WERI-Rb-1 (cell line): ENCODE measurements at regions not wholly inside any gene's neighbourhood (a gene's known extent, or its start where the extent isn't known, plus 50 kb on each side); places are given as distances from the start of the nearest gene placed in this dataset.

Source experiments
- DNase-seq: peaks from one replicate; pipeline ENCODE4 v3.0.0-alpha.2; 2020
- H3K27ac ChIP-seq: fragments of 250-450 bp; sonication (Bioruptor Pico); 2 replicates; pipeline ENCODE4 v1.5.1; 2020; ENCODE audit warnings: mild to moderate bottlenecking, moderate library complexity
- H3K27me3 ChIP-seq: fragments of 250-450 bp; sonication (Bioruptor Pico); 2 replicates; pipeline ENCODE4 v1.5.1; 2021; ENCODE audit warnings: mild to moderate bottlenecking, low read depth, moderate library complexity; ENCODE audit not compliant: insufficient read depth, severe bottlenecking
- H3K36me3 ChIP-seq: fragments of 250-450 bp; sonication (Bioruptor Pico); 2 replicates; pipeline ENCODE4 v1.5.1; 2020; ENCODE audit warnings: mild to moderate bottlenecking, moderate library complexity
- H3K4me3 ChIP-seq: 2 replicates; pipeline ENCODE4 v1.5.1; 2011; ENCODE audit warnings: low read depth, mild to moderate bottlenecking, control low read depth, low read length
- H3K9me3 ChIP-seq: fragments of 250-450 bp; sonication (Bioruptor Pico); 2 replicates; pipeline ENCODE4 v1.5.1; 2021; ENCODE audit warnings: mild to moderate bottlenecking, moderate library complexity; ENCODE audit not compliant: severe bottlenecking
- TF ChIP-seq, protein P1 (sequence below): IDR thresholded peaks from 2 replicates; pipeline ENCODE4 v1.5.1; 2011; ENCODE audit warnings: low read depth, mild to moderate bottlenecking, control low read depth, inconsistent platforms, low read length

DNA sequence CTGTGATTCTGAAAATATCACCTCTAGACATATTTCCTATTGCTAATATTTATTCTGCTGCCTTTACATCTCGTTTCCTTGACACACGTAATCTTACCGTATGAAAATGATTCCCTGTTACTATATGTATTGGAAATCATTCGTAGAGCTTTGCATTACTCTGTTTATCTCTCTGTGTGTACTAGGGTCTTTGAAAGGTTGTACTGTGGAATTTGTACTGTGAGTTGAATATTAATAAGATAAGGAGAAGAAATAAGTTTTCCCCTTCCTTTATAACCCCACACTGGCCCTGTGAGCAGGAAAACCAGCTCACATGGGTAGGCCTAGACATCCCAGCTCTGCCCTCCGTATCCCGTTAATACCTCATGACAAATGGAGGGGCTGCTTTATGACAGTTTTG is 354.9 kb downstream of the KLF5 start:
- Histone ChIP-seq H3K36me3 (no peaks in the 10 kb centered on the region), H3K27ac (no peak overlapping the region), H3K9me3 (no peaks in the 10 kb centered on the region), H3K4me3 (no peak overlapping the region), H3K27me3 (no peaks in the 10 kb centered on the region)
- no peak for DNase-seq
- TF ChIP-seq, protein P1, sequence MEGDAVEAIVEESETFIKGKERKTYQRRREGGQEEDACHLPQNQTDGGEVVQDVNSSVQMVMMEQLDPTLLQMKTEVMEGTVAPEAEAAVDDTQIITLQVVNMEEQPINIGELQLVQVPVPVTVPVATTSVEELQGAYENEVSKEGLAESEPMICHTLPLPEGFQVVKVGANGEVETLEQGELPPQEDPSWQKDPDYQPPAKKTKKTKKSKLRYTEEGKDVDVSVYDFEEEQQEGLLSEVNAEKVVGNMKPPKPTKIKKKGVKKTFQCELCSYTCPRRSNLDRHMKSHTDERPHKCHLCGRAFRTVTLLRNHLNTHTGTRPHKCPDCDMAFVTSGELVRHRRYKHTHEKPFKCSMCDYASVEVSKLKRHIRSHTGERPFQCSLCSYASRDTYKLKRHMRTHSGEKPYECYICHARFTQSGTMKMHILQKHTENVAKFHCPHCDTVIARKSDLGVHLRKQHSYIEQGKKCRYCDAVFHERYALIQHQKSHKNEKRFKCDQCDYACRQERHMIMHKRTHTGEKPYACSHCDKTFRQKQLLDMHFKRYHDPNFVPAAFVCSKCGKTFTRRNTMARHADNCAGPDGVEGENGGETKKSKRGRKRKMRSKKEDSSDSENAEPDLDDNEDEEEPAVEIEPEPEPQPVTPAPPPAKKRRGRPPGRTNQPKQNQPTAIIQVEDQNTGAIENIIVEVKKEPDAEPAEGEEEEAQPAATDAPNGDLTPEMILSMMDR = no peak

DNA sequence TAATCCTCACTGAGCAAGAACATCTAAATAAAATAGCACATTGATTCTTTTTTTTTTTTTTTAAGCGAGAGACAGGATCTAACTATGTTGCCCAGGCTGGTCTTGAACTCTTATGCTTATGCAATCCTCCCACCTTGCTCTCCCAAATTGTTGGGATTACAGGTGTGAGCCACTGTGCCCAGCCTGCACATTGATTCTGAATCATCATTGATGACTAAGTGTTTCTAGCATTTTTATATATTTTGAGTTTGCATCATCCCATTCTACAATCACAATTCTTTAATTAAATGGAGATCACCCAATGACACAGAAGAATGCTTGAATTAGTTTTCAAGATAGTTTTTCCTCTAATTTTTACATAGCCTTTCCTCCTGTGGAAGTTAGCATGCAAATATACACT is 354.1 kb downstream of the KLF5 start:
- TF ChIP-seq, protein P1 = no peak
- H3K27me3 ChIP-seq = no peaks in the 10 kb centered on the region
- DNase-seq = no peak
- no peak overlapping the region for H3K4me3 ChIP-seq
- H3K27ac ChIP-seq = no peak overlapping the region
- H3K36me3 ChIP-seq = no peaks in the 10 kb centered on the region
- H3K9me3 ChIP-seq = no peaks in the 10 kb centered on the region

DNA sequence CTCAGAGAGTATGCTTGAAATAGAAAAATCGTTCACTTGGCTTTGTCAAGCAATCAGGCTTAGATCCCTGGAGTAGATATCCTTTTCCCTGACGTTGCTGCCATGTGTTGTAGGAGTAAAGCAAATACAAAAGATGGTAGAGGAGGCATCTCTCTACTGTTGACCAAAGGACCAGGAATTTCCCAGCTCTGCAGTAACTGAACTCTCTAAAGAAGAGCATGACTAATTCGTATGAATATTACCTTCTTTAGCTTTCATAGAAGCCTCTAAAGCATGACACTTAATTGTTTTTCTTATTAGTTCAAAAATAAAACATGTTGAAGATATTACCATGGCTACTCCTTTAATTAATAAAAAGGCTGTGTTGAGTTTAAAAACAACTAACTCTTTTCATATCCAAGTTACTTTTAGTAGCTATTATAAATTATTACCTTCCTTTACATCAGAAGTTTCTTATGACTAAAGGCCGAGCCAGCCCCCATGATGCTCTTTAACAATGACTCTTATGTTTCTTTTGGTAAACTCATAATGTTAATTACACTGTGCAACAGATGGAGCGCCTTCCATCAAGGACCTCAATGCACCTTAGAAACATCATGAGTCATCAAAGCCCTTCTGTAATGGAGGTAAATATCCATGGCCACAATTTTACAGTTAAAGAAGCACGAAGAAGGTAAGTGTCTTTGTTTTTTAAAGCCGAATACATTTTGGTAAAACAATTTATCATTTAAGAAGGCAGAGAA is 352.4 kb downstream of the KLF5 start:
- H3K27me3 ChIP-seq = no peaks in the 10 kb centered on the region
- H3K36me3 ChIP-seq = no peaks in the 10 kb centered on the region
- no peak for DNase-seq
- no peaks in the 10 kb centered on the region for H3K9me3 ChIP-seq
- H3K4me3 ChIP-seq = no peak overlapping the region
- H3K27ac ChIP-seq = no peak overlapping the region; the same call in 1 of the 2 replicates
- TF ChIP-seq, protein P1 = no peak

DNA sequence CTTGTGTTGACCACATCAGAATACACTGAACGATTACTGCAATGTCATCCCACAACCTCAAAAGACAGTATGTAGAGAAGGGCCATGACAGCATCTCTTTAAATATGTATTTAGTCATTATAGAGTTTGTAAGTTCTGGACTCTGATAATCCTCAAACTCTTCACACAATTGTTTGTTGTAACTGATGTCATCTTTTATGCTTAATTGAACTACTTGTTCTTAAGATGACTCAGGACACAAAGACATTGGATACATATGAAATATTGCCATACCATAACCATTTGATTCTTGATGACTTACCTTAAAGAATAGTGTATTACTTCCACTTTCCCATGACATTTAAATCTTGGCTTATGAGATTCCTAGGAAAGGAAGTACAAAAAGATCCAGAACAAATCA is 347.6 kb downstream of the KLF5 start:
- TF ChIP-seq, protein P1 = no peak
- no peak overlapping the region for H3K4me3 ChIP-seq
- H3K9me3 ChIP-seq = no peaks in the 10 kb centered on the region
- no peaks in the 10 kb centered on the region for H3K27me3 ChIP-seq
- H3K27ac ChIP-seq = no peak overlapping the region
- no peaks in the 10 kb centered on the region for H3K36me3 ChIP-seq
- DNase-seq = no peak

DNA sequence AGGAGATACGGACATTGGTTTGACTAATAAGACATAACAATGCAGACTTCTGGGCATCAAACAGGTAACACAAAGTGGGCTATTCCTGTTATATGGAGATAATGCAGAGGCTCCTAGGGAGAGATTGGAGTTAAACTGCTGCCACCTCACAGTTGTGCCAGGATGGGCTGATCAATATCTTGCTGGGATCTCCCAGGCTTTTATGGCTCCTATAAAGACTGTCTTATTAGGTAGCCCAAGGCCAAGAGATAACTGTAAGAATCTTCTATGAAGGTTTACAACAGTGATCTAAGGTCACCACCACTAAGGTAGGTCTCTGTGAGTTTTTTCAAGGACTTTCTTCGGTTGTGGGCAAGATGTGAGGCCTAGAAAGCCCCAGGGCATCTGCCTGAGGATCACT is 345.8 kb downstream of the KLF5 start:
- no peaks in the 10 kb centered on the region for H3K9me3 ChIP-seq
- H3K36me3 ChIP-seq = no peaks in the 10 kb centered on the region
- no peak overlapping the region for H3K4me3 ChIP-seq
- no peak for DNase-seq
- TF ChIP-seq, protein P1 = no peak
- no peaks in the 10 kb centered on the region for H3K27me3 ChIP-seq
- H3K27ac ChIP-seq = no peak overlapping the region
